Esophagus muscularis mucosa (tissue), 4 donors: ENCODE measurements at regions not wholly inside any gene's neighbourhood (a gene's known extent, or its start where the extent isn't known, plus 50 kb on each side); places are given as distances from the start of the nearest gene placed in this dataset.

ENCODE experiments used
- DNase-seq: peaks from one replicate; pipeline ENCODE4 v3.0.0-alpha.2; 2017; ENCODE audit errors: extremely low spot score
- H3K27ac ChIP-seq, 4 donors: fragments of 200-600 bp; sonication (generic); replicated peaks in 1 of 4; 1 replicate in 3 of 4; 2 replicates in 1 of 4; pipeline ENCODE4 v1.5.1; 2016 to 2019; ENCODE audit warnings: mild to moderate bottlenecking in 1 of 4
- H3K27me3 ChIP-seq, 4 donors: fragments of 200-600 bp; sonication (generic); one replicate each; pipeline versions ENCODE4 v1.5.1 to v1.6.0; 2016 to 2019
- H3K36me3 ChIP-seq, 4 donors: fragments of 200-600 bp; sonication (generic); one replicate each; pipeline ENCODE4 v1.5.1; 2016 to 2019
- H3K4me1 ChIP-seq, 4 donors: fragments of 200-600 bp; sonication (generic); one replicate each; pipeline ENCODE4 v1.5.1; 2016 to 2019
- H3K4me3 ChIP-seq, 4 donors: fragments of 200-600 bp; sonication (generic); 1 replicate in 2 of 4; 2 replicates in 2 of 4; pipeline ENCODE4 v1.5.1; 2016 to 2019; ENCODE audit warnings: mild to moderate bottlenecking in 4 of 4, moderate library complexity in 1 of 4
- H3K9me3 ChIP-seq, 4 donors: fragments of 200-600 bp; sonication (generic); 1 replicate in 3 of 4; 2 replicates in 1 of 4; pipeline ENCODE4 v1.5.1; 2016 to 2019
- CTCF ChIP-seq, 3 experiments: fragments of 200-600 bp in 2 of 3; fragments of 450-650 bp in 1 of 3; sonication (generic) in 2 of 3; IDR thresholded peaks; one replicate each; pipeline ENCODE4 v1.5.1; 2017 to 2019; ENCODE audit warnings: antibody characterized with exemption in 3 of 3, mild to moderate bottlenecking in 2 of 3, moderate library complexity in 1 of 3
- EP300 ChIP-seq: sonication (generic); formaldehyde crosslinking; IDR thresholded peaks from one replicate; pipeline ENCODE4 v1.6.1; 2017; ENCODE audit warnings: antibody characterized with exemption
- POLR2A ChIP-seq: fragments of 450-650 bp; IDR thresholded peaks from one replicate; pipeline ENCODE4 v1.6.1; 2017; ENCODE audit warnings: antibody characterized with exemption, moderate library complexity, mild to moderate bottlenecking, low read depth
- POLR2AphosphoS5 ChIP-seq, 2 donors: sonication (generic); formaldehyde crosslinking; IDR thresholded peaks; one replicate each; pipeline ENCODE4 v1.6.1; 2017; ENCODE audit warnings: antibody characterized with exemption in 2 of 2
- WGBS: methylation state at CpG from one replicate; pipeline ENCODE4 v1.1.5; 2018; 5-methylcytosine and 5-hydroxymethylcytosine counted together
- intact Hi-C: fragments of 100-400 bp; cut with DNase I; formaldehyde crosslinking; loops from one replicate; pipeline ENCODE4 v1.15.1; 2023

GRCh38 chr12:116393255-116393654 lies 115.8 kb upstream of the MED13L start:
- TF ChIP-seq POLR2AphosphoS5 (IDR thresholded peaks at IDR 0.05) (no peak), POLR2A (no peak), EP300 (no peak), CTCF (IDR thresholded peaks at IDR 0.05) (no peak)
- Histone ChIP-seq H3K36me3 (no peaks in the 10 kb centered on the region), H3K4me1 (peaks cover 0 to 15% (median 14%) of the 10 kb centered on the region in 4 donors)

DNA sequence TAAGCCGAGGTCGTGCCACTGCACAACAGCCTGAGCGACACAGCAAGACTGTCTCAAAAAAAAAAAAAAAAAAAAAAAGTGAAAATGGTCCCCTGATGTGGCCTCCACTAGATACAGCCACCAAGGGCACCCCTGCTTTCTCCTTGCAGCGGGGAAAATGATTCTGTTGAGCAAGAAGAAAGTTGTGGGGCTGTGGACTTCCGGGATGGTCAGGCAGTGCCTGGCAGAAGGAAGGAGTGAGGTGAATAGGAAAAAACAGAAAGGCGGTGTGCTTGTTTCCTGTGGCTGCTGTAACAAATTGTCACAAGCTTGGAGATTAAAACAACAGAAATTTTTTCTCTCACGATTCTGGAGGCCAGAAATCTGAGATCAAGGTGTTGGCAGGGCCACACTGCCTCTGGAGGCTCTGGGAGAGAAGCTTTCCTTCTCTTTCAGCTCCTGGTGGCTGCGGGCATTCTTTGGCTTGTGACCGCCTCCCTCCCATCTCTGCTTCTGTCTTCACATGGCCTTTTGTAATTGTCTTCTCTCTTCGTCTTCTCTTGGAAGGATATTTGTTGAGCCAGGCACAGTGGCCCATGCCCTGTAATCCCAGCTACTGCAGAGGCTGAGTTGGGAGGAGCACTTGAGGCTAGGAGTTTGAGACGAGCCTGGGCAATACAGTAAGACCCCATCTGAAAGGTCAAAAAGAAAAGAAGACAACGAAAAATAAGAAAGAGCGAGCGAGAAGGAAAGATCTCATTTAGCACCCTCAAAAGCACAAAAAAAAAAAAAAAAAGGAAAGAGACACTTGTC lies 116.6 kb upstream of the MED13L start:
- peaks cover 0 to 13% (median 2%) of the 10 kb centered on the region in 4 donors for H3K9me3 ChIP-seq
- peaks cover 0 to 14% (median 14%) of the 10 kb centered on the region in 4 donors for H3K4me1 ChIP-seq
- H3K27me3 ChIP-seq: no peaks in the 10 kb centered on the region
- no peak for DNase-seq
- intact Hi-C loops: no loop called here
- WGBS: 86% methylated on average over 14 of the region's 14 CpGs
- TF ChIP-seq CTCF (IDR thresholded peaks at IDR 0.05): no peak
- TF ChIP-seq POLR2A: no peak
- no peak for TF ChIP-seq POLR2AphosphoS5 (IDR thresholded peaks at IDR 0.05)
- no peak for TF ChIP-seq EP300
- H3K36me3 ChIP-seq: no peaks in the 10 kb centered on the region
- H3K4me3 ChIP-seq: no peak overlapping the region
- H3K27ac ChIP-seq: no peak overlapping the region

More at GRCh38 chr12:116393255-116393654, 115.8 kb upstream of the MED13L start:
- Histone ChIP-seq H3K27me3 (no peaks in the 10 kb centered on the region), H3K9me3 (peaks cover 0 to 10% (median 1%) of the 10 kb centered on the region in 4 donors), H3K27ac (no peak overlapping the region), H3K4me3 (no peak overlapping the region)
- DNase-seq: no peak
- 63% methylated on average over 10 of the region's 10 CpGs for WGBS
- intact Hi-C loops: no loop called here

- intact Hi-C loops: no loop called here
- H3K36me3 ChIP-seq: no peaks in the 10 kb centered on the region
- peaks cover 0 to 2% (median 1%) of the 10 kb centered on the region in 4 donors for H3K4me1 ChIP-seq
- no peaks in the 10 kb centered on the region for H3K27me3 ChIP-seq
- no peak overlapping the region for H3K4me3 ChIP-seq
- no peak for DNase-seq
- H3K27ac ChIP-seq: no peak overlapping the region
- peaks cover 0 to 13% (median 2%) of the 10 kb centered on the region in 4 donors for H3K9me3 ChIP-seq
- TF ChIP-seq POLR2AphosphoS5 (IDR thresholded peaks at IDR 0.05) (no peak), POLR2A (no peak), CTCF (IDR thresholded peaks at IDR 0.05) (no peak), EP300 (no peak)
- WGBS: 0% methylated on average over 1 of the region's 1 CpG
Observed at GRCh38 chr12:116395396-116395795, 117.9 kb upstream of the MED13L start.

GRCh38 chr12:116397148-116397547 lies 119.7 kb upstream of the MED13L start:
- no peak overlapping the region for H3K27ac ChIP-seq
- H3K9me3 ChIP-seq: peaks cover 0 to 4% (median 2%) of the 10 kb centered on the region in 4 donors
- no peaks in the 10 kb centered on the region for H3K36me3 ChIP-seq
- H3K4me3 ChIP-seq: no peak overlapping the region
- no peak for TF ChIP-seq POLR2AphosphoS5 (IDR thresholded peaks at IDR 0.05)
- no peak for DNase-seq
- WGBS: 86% methylated on average over 3 of the region's 3 CpGs
- intact Hi-C loops: no loop called here
- no peaks in the 10 kb centered on the region for H3K4me1 ChIP-seq
- H3K27me3 ChIP-seq: no peaks in the 10 kb centered on the region

DNA sequence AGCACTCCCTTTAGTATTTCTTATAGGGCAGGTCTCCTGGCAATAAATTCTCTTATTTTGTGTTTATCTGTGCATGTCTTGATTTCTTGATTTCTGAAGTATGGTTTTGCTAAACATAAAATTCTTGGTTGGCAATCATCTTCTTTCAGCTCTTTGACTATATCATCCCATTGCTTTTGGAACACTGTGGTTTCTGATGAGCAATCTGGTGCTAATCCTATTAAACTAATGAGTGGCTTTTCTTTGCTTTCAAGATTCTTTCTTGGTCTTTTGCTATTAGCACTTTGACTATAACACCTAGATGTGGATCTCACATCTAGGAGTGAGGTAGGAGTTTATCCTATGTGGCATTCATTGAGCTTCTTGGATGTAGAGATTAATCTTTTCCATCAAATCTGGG lies 120.7 kb upstream of the MED13L start:
- intact Hi-C loops: no loop called here
- Histone ChIP-seq H3K27me3 (no peaks in the 10 kb centered on the region), H3K36me3 (no peaks in the 10 kb centered on the region), H3K27ac (no peak overlapping the region), H3K4me3 (no peak overlapping the region), H3K4me1 (no peaks in the 10 kb centered on the region), H3K9me3 (peaks cover 0 to 4% (median 2%) of the 10 kb centered on the region in 4 donors)
- TF ChIP-seq EP300 (no peak), POLR2AphosphoS5 (IDR thresholded peaks at IDR 0.05) (no peak)
- DNase-seq: no peak

GRCh38 chr12:116399055-116399454 lies 121.6 kb upstream of the MED13L start:
- no peak for TF ChIP-seq CTCF (IDR thresholded peaks at IDR 0.05)
- no peak for TF ChIP-seq POLR2A
- TF ChIP-seq POLR2AphosphoS5 (IDR thresholded peaks at IDR 0.05): no peak
- no peak for TF ChIP-seq EP300
- Histone ChIP-seq H3K9me3 (peaks cover 0 to 4% (median 2%) of the 10 kb centered on the region in 4 donors), H3K27me3 (no peaks in the 10 kb centered on the region), H3K36me3 (no peaks in the 10 kb centered on the region), H3K4me1 (no peaks in the 10 kb centered on the region), H3K27ac (no peak overlapping the region), H3K4me3 (no peak overlapping the region)
- intact Hi-C loops: no loop called here
- 93% methylated on average over 1 of the region's 1 CpG for WGBS
- no peak for DNase-seq
